ENCODE measurements at regions not wholly inside any gene's neighbourhood (a gene's known extent, or its start where the extent isn't known, plus 50 kb on each side); places are given as distances from the start of the nearest gene placed in this dataset.

- Histone ChIP-seq H4K20me1 (ENCODE audit: insufficient read depth) (no peaks in the 10 kb centered on the region), H3K27me3 (ENCODE audit: insufficient read depth, low read depth) (no peaks in the 10 kb centered on the region), H2AFZ (ENCODE audit: low read depth) (no peak overlapping the region), H3K27ac (no peak overlapping the region), H3K4me2 (no peak overlapping the region), H3K4me3 (IDR thresholded peaks at IDR 0.05; ENCODE audit: insufficient read depth, low read depth, low read length) (no peak overlapping the region), H3K9ac (no peak overlapping the region), H3K36me3 (ENCODE audit: insufficient read depth) (no peaks in the 10 kb centered on the region), H3K79me2 (ENCODE audit: insufficient read depth, low read depth) (no peaks in the 10 kb centered on the region), H3K4me1 (ENCODE audit: low read depth, poor library complexity, severe bottlenecking) (no peaks in the 10 kb centered on the region)
- TF ChIP-seq CTCF (conservative IDR thresholded peaks at IDR 0.05; ENCODE audit: low read depth, low read length): no peak
These were observed 100.5 kb downstream of the ADRA2A start for GRCh38 chr10:111177379-111177778.

- Histone ChIP-seq H3K4me2 (no peak overlapping the region), H3K9ac (no peak overlapping the region), H3K4me1 (ENCODE audit: low read depth, poor library complexity, severe bottlenecking) (no peaks in the 10 kb centered on the region), H3K79me2 (ENCODE audit: insufficient read depth, low read depth) (no peaks in the 10 kb centered on the region), H2AFZ (ENCODE audit: low read depth) (no peak overlapping the region), H3K27me3 (ENCODE audit: insufficient read depth, low read depth) (no peaks in the 10 kb centered on the region), H3K36me3 (ENCODE audit: insufficient read depth) (no peaks in the 10 kb centered on the region), H3K27ac (no peak overlapping the region), H3K4me3 (IDR thresholded peaks at IDR 0.05; ENCODE audit: insufficient read depth, low read depth, low read length) (no peak overlapping the region), H4K20me1 (ENCODE audit: insufficient read depth) (no peaks in the 10 kb centered on the region)
- TF ChIP-seq CTCF (conservative IDR thresholded peaks at IDR 0.05; ENCODE audit: low read depth, low read length): no peak
These were observed 102.7 kb downstream of the ADRA2A start for GRCh38 chr10:111179514-111179913.

- Histone ChIP-seq H2AFZ (ENCODE audit: low read depth) (no peak overlapping the region), H3K36me3 (ENCODE audit: insufficient read depth) (no peaks in the 10 kb centered on the region), H3K79me2 (ENCODE audit: insufficient read depth, low read depth) (no peaks in the 10 kb centered on the region), H3K9ac (no peak overlapping the region), H3K4me3 (IDR thresholded peaks at IDR 0.05; ENCODE audit: insufficient read depth, low read depth, low read length) (no peak overlapping the region), H3K4me1 (ENCODE audit: low read depth, poor library complexity, severe bottlenecking) (no peaks in the 10 kb centered on the region), H4K20me1 (ENCODE audit: insufficient read depth) (no peaks in the 10 kb centered on the region), H3K27ac (no peak overlapping the region), H3K27me3 (ENCODE audit: insufficient read depth, low read depth) (no peaks in the 10 kb centered on the region), H3K4me2 (no peak overlapping the region)
- TF ChIP-seq CTCF (conservative IDR thresholded peaks at IDR 0.05; ENCODE audit: low read depth, low read length): no peak
These were observed 109.5 kb downstream of the ADRA2A start for GRCh38 chr10:111186358-111186757.

GRCh38 chr10:111187096-111187495, 110.3 kb downstream of the ADRA2A start:
- H3K4me1 ChIP-seq (ENCODE audit: low read depth, poor library complexity, severe bottlenecking): no peaks in the 10 kb centered on the region
- no peak for TF ChIP-seq CTCF (conservative IDR thresholded peaks at IDR 0.05; ENCODE audit: low read depth, low read length)
- H3K27me3 ChIP-seq (ENCODE audit: insufficient read depth, low read depth): no peaks in the 10 kb centered on the region
- no peaks in the 10 kb centered on the region for H4K20me1 ChIP-seq (ENCODE audit: insufficient read depth)
- no peak overlapping the region for H3K4me2 ChIP-seq
- H3K4me3 ChIP-seq (IDR thresholded peaks at IDR 0.05; ENCODE audit: insufficient read depth, low read depth, low read length): no peak overlapping the region
- no peaks in the 10 kb centered on the region for H3K36me3 ChIP-seq (ENCODE audit: insufficient read depth)
- no peak overlapping the region for H3K27ac ChIP-seq
- H3K9ac ChIP-seq: no peak overlapping the region
- H2AFZ ChIP-seq (ENCODE audit: low read depth): no peak overlapping the region
- no peaks in the 10 kb centered on the region for H3K79me2 ChIP-seq (ENCODE audit: insufficient read depth, low read depth)

Measured in KMS-11 (cell line).